Stimulated activated CD4-positive, alpha-beta T cell treated with anti-CD3 and anti-CD28 coated beads, Interleukin-2, amount 100 ng/mL, for 24 hours (primary cell): ENCODE measurements at regions not wholly inside any gene's neighbourhood (a gene's known extent, or its start where the extent isn't known, plus 50 kb on each side); places are given as distances from the start of the nearest gene placed in this dataset.

ENCODE experiments used
- DNase-seq, 2 donors: peaks; one replicate each; pipeline ENCODE4 v3.0.0-alpha.2; 2020

- DNase-seq, result no peak
These were observed 1508.9 kb downstream of the BRD1 start for GRCh38 chr22:48318575-48319320.

GRCh38 chr22:48318173-48318572 lies 1509.5 kb downstream of the BRD1 start:
- DNase-seq, result no peak

GRCh38 chr22:48316257-48317250 lies 1511.1 kb downstream of the BRD1 start:
- no peak for DNase-seq

GRCh38 chr22:48315439-48316256 lies 1512.0 kb downstream of the BRD1 start:
- DNase-seq, result no peak

- no peak for DNase-seq
These were observed 1513.6 kb downstream of the BRD1 start for GRCh38 chr22:48314073-48314472.

GRCh38 chr22:48313175-48313830 lies 1514.4 kb downstream of the BRD1 start:
- no peak for DNase-seq

GRCh38 chr22:48310740-48311139 lies 1516.9 kb downstream of the BRD1 start:
- no peak for DNase-seq

- no peak for DNase-seq
These were observed 1517.4 kb downstream of the BRD1 start for GRCh38 chr22:48310289-48310688.

- no peak for DNase-seq
These were observed 1517.8 kb downstream of the BRD1 start for GRCh38 chr22:48309836-48310235.

GRCh38 chr22:48309115-48309705 lies 1518.5 kb downstream of the BRD1 start:
- no peak for DNase-seq

GRCh38 chr22:48307931-48308330 lies 1519.7 kb downstream of the BRD1 start:
- no peak for DNase-seq

- no peak for DNase-seq
These were observed 1520.7 kb downstream of the BRD1 start for GRCh38 chr22:48306785-48307510.

- no peak for DNase-seq
These were observed 1521.4 kb downstream of the BRD1 start for GRCh38 chr22:48306284-48306683.

- DNase-seq, result no peak
These were observed 1521.9 kb downstream of the BRD1 start for GRCh38 chr22:48305726-48306235.

- no peak for DNase-seq
These were observed 1524.3 kb downstream of the BRD1 start for GRCh38 chr22:48303369-48303725.

- no peak for DNase-seq
These were observed 1524.9 kb downstream of the BRD1 start for GRCh38 chr22:48302657-48303368.

GRCh38 chr22:48301908-48302307 lies 1525.8 kb downstream of the BRD1 start:
- DNase-seq, result no peak

- no peak for DNase-seq
These were observed 1526.3 kb downstream of the BRD1 start for GRCh38 chr22:48301421-48301820.

GRCh38 chr22:48300877-48301276 lies 1526.8 kb downstream of the BRD1 start:
- no peak for DNase-seq

GRCh38 chr22:48299801-48300200 lies 1527.9 kb downstream of the BRD1 start:
- no peak for DNase-seq

GRCh38 chr22:48299124-48299523 lies 1528.5 kb downstream of the BRD1 start:
- DNase-seq, result no peak
